Amygdala (tissue), 56 donors: ENCODE measurements at regions not wholly inside any gene's neighbourhood (a gene's known extent, or its start where the extent isn't known, plus 50 kb on each side); places are given as distances from the start of the nearest gene placed in this dataset.

Experiments used
- DNase-seq, 56 donors: peaks; one replicate each; lab custom pipeline; 2025; lab: John Stamatoyannopoulos, UW

DNA sequence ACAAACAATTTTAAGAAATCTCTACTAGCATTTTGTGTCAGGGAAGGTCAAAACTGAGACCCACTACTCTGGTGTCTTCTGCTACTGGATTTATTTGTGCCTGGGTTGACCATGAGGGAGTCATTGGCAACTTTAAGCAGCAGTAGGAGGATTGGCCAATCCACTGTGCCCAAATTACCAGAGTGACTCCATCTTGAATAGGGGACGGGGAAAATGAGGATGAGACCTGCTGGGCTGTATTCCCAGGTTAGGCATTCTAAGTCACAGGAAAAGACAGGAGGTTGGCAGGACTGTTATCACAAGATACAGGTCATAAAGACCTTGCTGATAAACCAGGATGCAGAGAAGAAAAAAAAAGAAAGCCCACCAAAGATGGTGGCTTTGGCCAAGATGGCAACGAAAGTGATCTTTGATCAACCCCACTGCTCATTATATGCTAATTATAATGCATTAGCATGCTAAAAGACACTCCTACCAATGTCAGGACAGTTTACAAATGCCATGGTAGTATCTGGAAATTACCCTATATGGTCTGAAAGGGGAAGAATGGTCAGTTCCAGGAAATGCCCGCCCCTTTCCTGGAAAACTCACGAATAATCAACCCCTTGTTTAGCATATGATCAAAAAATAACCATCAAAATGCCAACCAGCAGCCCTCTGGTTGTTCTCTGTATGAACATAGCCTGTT, 200.9 kb downstream of the LTN1 start:
- DNase-seq, result no peak

DNA sequence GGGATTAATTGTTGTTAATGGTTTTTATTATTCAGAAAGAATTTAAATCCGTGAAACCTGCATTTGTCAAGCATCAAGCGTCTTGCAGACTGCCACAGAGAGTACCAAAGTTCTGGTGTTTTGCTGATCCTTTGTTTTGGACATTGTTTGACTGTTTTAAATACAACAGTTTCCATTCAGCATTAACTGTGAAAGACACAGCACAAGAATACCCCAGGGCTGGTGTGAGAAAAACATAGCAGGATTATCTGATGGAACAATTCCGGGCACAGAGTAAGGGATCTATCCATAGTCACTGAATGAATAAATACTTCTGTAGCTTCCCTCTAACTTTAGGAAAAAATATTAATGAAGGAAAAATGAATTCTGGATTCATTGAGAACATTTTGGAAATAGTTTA, 202.3 kb downstream of the LTN1 start:
- DNase-seq, result no peak

DNA sequence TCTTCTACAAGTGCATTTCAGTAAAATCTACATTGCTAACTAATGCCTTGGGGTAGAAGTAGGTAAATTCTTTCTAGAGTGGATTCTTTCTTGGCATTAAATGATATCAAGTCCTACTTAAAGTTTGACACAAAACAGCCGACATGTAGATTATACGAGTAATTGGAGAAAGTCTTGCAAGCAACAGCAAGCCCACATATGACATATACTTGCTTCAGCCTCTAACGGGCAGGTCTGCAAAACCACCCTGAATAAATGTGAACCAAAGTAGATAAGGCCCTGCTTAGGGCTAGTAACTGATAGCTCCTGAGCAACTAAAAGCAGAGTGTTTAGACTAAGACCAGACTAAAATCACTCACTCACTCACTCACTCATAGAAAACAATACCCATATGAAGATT, 203.2 kb downstream of the LTN1 start:
- DNase-seq, result no peak

DNA sequence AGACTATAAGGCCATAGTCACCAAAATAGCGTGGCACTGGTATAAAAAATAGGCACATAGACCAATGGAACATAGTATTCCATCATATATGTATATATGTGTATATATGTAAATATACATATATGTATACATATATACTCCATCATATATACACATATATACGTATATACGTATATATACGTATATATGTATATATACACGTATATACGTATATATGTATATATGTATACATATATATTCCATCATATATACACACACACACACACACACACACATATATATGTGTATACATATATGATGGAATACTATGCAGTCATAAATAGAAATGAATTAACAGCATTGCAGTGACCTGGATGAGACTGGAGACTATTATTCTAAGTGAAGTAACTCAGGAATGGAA, 204.6 kb downstream of the LTN1 start:
- DNase-seq, result no peak

DNA sequence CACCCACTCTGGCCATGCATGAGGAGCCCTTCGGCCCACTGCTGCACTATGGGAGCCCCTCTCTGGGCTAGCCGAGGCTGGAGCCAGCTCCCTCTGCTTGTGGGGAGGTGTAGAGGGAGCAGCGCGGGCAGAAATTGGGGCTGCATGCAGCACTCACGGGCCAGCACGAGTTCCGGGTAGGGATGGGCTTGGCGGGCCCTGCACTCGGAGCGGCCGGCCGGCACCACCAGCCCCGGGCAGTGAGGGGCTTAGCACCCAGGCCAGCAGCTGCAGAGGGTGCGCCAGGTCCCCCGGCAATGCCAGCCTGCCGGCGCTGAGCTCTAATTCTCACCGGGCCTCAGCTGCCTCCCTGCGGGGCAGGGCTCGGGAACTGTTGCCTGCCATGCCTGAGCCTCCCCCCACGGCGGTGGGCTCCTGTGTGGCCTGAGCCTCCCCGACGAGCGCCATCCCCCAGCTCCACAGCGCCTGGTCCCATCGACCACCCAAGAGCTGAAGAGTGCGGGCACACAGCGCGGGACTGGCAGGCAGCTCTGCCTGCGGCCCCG, 209.0 kb downstream of the LTN1 start:
- no peak for DNase-seq

DNA sequence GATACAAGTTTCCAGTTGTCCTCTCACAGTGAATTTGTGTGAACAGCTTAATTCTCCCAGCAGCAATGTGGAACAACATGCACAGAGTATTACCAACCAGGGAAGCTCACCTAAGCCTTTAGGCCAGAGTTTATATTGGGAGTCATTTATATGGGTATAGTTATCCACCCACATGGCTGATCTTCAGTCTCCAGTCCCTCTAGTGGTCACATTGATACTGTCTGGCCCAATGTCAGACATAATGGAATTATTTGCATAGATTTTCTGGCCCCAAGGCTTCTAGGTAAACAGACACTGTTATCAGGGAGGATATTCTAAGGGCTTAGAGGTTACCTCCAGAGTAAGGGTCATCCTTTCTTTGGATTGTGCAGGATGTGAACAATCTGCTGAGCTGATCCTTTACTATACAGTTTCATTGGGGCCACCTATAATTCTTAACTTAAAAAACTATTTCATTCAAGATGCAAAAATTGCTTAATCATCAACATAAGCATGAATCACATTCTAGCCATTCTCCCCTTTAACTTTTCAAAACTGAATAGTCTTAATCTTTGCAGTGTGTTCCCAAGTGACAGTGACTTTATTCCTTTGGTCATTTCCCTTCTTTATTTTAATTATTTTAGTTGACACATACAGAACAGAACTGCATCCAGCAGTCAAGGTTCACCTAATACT, 210.9 kb downstream of the LTN1 start:
- DNase-seq, result no peak

DNA sequence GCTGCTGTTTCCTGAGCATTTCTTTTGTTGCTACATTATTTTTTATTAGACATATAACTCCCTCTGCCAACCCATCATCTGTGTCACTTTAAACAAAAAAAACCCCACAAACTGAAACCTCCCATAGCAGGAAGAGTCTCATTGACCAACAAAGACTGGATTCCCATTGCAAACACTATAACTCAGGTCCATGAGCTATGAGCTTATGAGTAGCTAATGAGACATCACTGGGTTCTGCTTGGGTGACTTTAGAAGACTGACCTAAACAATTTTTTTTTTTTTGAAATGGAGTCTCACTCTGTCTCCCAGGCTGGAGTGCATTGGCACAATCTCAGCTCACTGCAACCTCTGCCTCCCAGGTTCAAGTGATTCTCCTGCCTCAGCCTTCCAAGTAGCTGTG, 212.8 kb downstream of the LTN1 start:
- no peak for DNase-seq

DNA sequence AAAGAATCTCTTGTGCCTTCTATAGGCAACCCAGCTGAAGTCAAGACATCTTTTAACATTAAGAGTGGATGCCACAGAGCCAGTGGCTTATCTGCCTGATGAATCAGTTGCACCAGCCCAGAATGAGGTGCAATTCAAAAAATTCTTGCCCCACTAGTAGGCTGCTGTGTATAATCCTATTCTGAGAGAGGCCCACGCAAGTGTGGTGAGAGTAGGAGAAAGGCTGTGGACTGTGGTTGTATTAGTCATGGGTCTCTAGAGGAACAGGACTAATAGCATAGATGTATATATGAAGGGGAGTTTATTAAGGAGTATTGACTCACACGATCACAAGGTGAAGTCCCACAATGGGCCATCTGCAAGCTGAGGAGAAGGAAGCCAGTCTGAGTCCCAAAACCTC, 216.4 kb downstream of the LTN1 start:
- DNase-seq, result no peak

DNA sequence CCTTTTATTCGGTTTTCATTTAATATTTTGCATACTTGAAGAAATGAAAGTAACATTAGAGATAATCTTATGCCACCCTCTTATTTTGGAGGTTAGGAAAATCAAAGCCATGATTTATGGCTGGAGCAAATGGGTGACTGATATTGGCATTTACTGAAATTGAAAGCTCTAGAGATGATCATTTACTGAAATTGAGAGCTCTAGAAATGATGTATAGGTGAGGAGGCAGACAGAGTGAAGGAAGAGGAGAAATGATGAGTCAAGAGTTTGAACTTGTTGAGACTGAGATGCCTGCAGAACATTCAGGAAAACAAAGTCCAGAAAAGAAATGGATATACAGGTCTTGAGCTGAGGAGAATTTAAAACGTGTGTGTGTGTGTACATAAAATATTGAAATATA, 217.6 kb downstream of the LTN1 start:
- DNase-seq, result no peak

DNA sequence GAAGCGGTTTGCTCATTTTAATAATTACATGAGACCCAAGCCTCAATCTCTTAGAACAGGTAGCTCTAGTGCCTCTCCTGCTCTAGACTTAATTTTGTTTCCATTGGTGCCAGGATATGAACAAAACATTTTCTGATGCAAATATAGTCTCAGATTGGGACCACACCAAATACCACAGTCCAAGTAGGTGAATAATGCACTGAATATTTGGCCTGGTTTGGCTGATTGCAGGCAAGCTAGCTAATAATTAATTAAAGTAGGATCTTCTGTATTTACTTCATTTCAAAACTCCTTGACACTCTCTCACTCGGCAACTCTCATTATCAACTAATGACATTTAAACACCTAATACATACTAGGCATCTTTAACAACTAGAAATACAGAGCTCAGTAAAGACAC, 219.6 kb downstream of the LTN1 start:
- DNase-seq, result no peak

DNA sequence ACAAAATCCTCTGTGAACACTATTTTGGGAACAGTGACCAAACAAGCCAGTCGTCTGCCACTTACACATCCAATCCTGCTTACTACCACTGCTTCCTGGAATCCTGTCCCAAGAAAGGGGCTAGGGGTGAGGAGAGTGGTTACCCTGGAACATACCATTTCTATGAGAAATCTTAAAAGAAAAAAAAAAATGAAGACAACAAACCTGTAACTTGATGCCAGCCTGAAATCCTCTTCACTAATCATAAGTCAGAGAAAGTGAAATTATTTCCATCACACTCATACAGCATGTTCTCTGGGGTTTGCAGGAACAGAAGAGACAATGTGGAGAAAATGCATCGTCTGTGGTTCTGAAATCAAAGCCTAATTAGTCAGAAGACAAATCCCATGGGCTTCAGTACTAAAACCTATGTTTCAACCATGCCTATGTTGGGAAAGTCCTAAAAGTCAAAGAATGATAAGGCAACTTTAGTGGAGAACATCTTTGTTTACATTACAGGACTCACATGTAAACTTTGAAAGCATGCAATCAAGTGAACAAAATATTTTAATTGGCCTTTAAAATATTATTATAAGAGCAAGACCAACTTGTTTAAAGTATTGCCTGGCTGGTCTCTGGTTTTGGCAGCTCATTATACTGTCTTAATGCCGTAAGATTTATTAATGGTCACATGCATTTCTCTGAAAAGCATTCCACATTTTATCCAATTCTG, 220.7 kb downstream of the LTN1 start:
- DNase-seq, result no peak

DNA sequence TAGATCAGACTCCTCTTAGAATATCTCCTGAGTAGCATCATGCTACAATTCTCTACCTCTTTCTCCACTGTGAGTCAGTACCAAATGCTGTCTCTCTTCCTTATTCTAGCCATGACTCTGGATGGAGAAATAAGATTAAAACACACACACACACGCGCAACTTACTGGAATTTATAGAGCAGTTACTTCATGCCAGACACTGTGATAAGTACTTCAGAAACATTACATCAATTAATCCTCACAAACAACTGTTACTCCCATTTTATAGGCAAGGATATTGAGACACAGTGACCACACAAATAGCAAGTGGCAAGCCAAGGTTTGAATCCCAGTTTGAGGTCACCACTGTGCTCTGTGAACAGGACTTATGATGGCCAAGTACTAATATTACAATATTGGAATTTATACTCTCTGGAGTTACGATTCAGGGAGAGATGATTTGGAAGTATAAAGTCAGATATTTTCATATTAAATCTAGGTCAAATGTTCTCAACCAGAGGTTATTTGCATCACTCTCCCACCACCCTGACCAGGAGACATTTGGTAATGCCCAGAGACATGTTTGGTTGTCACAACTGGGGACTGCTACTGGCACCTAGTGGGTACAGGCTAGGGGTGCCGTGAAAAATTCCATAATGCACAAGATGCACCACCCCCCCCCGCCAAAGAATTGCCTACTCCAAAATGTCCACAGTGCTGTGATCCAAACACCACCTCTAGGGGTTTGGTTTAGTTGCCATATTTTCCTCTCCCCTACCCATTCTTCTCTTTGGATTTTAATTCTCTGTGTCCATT, 221.6 kb downstream of the LTN1 start:
- DNase-seq, result no peak

DNA sequence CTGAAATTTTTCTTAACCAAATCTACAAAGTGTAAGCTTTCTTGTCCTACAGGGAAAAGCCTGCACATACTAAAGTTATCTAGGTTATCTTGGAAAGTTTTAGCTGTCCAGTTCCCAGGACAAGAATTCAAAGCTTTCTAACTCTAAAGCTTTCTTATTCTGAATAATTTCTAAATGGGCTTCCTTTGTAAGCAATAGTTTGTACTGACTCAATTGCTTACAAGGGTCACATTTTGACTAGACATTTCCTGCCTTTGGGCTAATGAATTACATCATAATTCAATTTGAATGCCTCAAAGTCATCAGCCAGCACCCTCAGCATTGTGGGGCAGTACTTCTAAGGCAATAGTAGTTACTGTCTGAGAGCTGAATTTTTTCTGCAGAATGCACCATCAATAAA, 223.0 kb downstream of the LTN1 start:
- no peak for DNase-seq

DNA sequence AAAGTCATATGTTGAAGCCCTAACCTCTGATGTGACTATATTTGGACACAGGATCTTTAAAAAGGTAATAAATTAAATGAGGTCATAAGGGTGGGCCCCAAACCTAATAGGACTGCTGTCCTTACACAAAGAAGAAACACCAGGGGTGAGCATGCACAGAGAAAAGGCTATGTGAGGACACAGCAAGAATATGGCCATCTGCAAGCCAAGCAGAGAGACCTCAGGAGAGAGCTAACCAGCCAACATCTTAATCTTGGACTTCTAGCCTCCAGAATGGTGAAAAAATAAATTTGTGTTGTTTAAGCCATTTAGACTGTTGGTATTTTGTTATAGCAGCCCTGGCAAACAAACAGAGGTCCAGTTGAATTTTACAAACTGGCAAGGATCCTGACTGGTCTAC, 223.9 kb downstream of the LTN1 start:
- DNase-seq, result no peak

DNA sequence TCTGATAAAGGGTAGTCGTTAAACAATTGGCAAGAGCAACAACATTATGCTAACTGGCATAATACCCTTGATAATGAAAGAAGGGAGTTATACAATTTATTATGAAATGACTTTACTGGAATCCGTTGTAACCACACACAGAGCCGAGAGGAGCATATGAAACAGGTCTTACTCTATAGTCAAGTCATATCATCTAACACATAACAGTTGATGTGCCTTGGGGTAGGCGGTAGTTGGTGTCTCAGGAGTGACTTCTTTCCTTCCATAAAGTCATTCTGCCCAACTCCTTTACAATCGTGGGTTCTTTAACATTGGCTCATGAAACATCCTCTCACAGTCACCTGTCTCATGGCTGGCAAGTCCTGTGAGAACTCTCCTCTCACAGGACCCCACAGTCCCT, 225.2 kb downstream of the LTN1 start:
- DNase-seq, result no peak

DNA sequence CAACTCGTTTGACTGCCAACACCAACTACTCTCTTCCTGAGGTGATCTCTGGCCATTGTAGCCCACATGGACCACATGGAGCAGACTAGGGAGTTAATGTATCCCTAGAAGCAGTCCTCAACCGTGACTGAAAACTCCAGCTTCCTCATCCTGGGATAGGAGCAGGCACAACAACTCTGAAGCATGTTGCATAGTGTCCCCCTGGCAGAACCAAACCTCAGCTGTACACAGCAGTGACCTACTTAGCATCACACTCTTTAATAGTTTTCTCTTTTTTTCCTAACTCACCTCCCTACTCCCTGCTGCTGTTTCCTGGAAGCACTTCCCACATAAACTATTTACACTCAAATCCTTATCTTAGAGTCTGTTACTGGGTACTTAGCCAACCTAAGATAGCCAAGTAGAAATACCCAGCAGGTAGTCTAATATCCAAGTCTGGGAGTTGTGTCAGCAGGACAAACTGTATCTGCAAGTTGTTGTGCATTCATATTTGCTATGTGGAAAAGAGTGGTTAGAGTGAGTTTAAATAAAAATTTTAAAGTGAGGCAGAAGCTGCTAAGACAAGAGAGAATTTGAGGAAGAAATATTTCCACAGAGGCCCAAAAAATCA, 228.8 kb downstream of the LTN1 start:
- DNase-seq, result no peak

DNA sequence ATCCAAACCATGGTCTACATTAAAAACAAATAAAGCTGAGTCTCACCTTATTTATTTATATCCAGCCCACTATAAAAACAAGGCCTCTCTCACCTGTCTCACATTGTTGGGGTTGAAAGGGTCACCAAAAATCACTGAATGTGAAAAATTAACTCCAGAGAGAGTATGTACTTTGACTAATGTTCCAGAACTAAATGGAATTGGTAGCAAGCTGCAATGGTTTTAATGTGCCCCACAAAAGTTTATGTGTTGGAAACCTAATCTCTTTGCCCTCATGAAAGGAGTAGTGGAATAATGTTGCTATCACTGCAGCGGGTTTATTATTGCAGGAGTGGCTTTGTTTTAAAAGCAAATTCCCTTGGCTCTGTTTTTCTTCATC, 230.3 kb downstream of the LTN1 start:
- DNase-seq, result no peak

DNA sequence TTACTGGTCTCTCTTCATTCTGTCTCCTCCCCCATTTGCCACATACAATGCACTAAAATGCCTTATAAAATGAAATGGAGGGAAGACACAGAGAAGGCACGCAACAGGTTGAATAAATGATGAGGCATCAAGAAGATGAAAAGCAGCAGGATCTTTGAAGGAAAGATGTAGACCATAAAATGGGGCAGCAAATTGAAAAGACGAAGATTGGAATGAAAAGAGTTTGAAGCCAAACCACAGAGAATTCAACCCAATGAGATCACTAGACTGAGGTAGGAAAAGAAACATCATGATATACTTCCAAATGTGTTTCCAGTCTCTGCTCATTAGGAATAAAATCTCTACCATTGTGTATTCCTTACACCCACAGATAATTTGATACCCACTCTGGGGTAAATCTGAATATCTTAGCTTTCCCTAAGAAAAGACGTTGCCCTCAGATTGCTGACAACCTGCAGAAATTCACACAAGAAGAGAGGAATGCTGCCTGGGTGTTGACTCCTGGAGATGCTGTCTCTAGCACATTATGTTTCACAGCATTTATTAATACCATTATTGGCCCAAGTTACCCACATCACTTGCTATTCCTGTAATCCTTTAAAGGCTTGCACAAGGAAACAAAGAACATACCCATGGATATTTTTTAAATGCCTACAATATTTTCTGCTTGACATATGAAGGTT, 230.9 kb downstream of the LTN1 start:
- DNase-seq, result no peak

DNA sequence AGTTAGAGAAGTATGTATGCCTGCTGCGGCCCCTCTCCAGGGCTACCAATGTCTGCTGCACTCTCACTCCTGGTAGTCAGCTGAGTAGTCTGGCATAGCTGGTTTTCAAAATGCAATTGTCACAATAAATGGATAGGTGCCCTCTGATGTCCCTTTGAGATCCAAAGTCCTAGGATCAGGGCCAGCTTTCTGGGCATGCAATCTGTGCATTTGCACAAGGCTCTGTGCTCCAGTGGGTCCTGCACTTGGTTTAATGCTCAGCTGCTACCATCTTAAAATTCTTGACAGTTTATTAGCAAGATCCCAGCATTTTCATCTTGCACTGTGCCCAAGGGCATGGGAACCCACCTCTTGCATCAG, 233.8 kb downstream of the LTN1 start:
- no peak for DNase-seq
